Psoas muscle (tissue), 7 donors: ENCODE measurements at regions not wholly inside any gene's neighbourhood (a gene's known extent, or its start where the extent isn't known, plus 50 kb on each side); places are given as distances from the start of the nearest gene placed in this dataset.

ENCODE experiments used
- ATAC-seq, 4 donors: fragments of 200-7000 bp; cut with Tn5 transposase; one replicate each; pipeline ENCODE4 v1.9.1; 2020; ENCODE audit warnings: moderate library complexity in 3 of 4, mild to moderate bottlenecking in 2 of 4
- DNase-seq, 2 donors: peaks; one replicate each; pipeline ENCODE4 v3.0.0-alpha.2; 2020
- H3K27ac ChIP-seq: fragments of 200-600 bp; one replicate; pipeline ENCODE4 v1.8.0; 2022
- H3K27me3 ChIP-seq, 3 donors: fragments of 200-600 bp in 1 of 3; one replicate each; pipeline versions ENCODE4 v1.6.1 to v1.8.0; 2013 to 2022; ENCODE audit warnings: low read length in 2 of 3, mild to moderate bottlenecking in 2 of 3, moderate library complexity in 1 of 3; ENCODE audit not compliant: insufficient read depth in 3 of 3
- H3K36me3 ChIP-seq, 2 donors: fragments of 200-600 bp in 1 of 2; one replicate each; pipeline versions ENCODE4 v1.6.1 to v1.8.0; 2013 to 2022; ENCODE audit warnings: low read depth in 1 of 2, mild to moderate bottlenecking in 1 of 2, moderate library complexity in 1 of 2; ENCODE audit not compliant: insufficient read depth in 1 of 2
- H3K4me1 ChIP-seq: fragments of 200-600 bp; one replicate; pipeline ENCODE4 v1.8.0; 2022
- H3K4me3 ChIP-seq: fragments of 200-600 bp; one replicate; pipeline ENCODE4 v1.8.0; 2022; ENCODE audit warnings: mild to moderate bottlenecking
- H3K9me3 ChIP-seq: fragments of 200-600 bp; one replicate; pipeline ENCODE4 v1.8.0; 2022
- WGBS, 3 donors: extraction: QIAGEN DNeasy Blood & Tissue Kit; methylation state at CpG; one replicate each; pipeline versions ENCODE4 v1.1.6 to v1.1.7; 2013; 5-methylcytosine and 5-hydroxymethylcytosine counted together
- intact Hi-C, 2 donors: fragments of 100-400 bp; cut with DNase I; formaldehyde crosslinking; loops; one replicate each; pipeline versions ENCODE4 v1.11.0 to v1.14.2; 2022
- TF ChIP-seq, protein P1 (sequence below): fragments of 200-600 bp; IDR thresholded peaks from one replicate; pipeline ENCODE4 v1.8.0; 2022; ENCODE audit warnings: antibody characterized with exemption
- donor health status: healthy with polysubstance abuse.
- donor health status: DM: no; HTN: no; CAD: no; lungs with moderate emphysema.
- donor health status: Bipolar disorder and iron deficiency.
- donor health status: healthy.
- donor health status: DM: yes; HTN: yes; CAD: no.
- donor health status: DM: no; HTN: no; CAD: no.
- donor health status: DM: yes; HTN: yes; CAD: no.

DNA sequence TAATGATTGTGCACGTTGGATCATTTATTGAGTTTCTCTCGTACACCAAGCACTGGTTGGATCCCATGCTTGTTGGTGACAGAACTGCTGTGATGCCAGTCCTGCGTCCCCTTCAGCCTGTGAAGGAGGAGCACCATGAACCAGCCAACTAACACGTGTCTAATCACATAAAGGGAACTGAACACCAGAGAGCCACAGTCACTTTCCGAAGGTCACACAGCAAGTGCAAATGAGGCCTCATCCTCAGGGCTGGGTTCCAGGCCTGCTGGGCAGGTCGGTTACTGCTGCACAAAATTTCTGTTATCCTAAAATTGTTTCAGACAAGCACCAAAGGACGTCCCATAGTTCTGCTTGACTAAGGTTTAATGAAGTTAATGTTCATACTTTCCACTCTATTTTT lies 332.0 kb upstream of the ZNF32 start:
- ATAC-seq, result no peak
- 68 to 72% (median 72%) methylated on average over 7 of the region's 7 CpGs for WGBS, 3 donors
- TF ChIP-seq, protein P1, sequence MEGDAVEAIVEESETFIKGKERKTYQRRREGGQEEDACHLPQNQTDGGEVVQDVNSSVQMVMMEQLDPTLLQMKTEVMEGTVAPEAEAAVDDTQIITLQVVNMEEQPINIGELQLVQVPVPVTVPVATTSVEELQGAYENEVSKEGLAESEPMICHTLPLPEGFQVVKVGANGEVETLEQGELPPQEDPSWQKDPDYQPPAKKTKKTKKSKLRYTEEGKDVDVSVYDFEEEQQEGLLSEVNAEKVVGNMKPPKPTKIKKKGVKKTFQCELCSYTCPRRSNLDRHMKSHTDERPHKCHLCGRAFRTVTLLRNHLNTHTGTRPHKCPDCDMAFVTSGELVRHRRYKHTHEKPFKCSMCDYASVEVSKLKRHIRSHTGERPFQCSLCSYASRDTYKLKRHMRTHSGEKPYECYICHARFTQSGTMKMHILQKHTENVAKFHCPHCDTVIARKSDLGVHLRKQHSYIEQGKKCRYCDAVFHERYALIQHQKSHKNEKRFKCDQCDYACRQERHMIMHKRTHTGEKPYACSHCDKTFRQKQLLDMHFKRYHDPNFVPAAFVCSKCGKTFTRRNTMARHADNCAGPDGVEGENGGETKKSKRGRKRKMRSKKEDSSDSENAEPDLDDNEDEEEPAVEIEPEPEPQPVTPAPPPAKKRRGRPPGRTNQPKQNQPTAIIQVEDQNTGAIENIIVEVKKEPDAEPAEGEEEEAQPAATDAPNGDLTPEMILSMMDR, result no peak
- Histone ChIP-seq H3K4me1 (no peaks in the 10 kb centered on the region), H3K9me3 (no peaks in the 10 kb centered on the region), H3K36me3 (no peaks in the 10 kb centered on the region), H3K4me3 (no peak overlapping the region), H3K27me3 (no peaks in the 10 kb centered on the region), H3K27ac (no peak overlapping the region)
- DNase-seq, result no peak
- intact Hi-C loops, result no loop called here

DNA sequence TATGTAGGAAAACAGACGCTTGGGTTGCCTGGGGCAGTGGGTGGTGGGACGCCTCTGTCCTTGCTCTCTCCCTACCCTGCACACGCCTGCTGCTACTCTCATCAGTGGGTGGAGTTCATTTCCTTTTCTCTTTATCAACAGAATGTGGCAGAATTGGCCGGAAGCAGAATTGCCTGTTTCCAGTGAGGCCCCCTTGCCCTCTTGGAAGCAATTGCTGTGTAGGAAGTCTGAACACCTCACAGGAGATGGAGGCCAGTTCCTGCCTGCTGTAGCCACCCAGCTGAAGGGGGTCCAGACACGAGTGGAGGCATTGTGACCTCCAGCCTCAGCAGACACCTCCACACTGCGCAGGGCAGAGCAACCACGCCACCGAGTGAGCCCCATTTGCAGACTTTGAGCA lies 331.6 kb upstream of the ZNF32 start:
- H3K36me3 ChIP-seq, result no peaks in the 10 kb centered on the region
- no peaks in the 10 kb centered on the region for H3K27me3 ChIP-seq
- TF ChIP-seq, protein P1, result no peak
- intact Hi-C loops, result no loop called here
- no peaks in the 10 kb centered on the region for H3K4me1 ChIP-seq
- ATAC-seq (no peak), DNase-seq (no peak)
- H3K9me3 ChIP-seq, result no peaks in the 10 kb centered on the region
- H3K27ac ChIP-seq, result no peak overlapping the region
- 62 to 80% (median 76%) methylated on average over 8 of the region's 8 CpGs for WGBS, 3 donors
- H3K4me3 ChIP-seq, result no peak overlapping the region

DNA sequence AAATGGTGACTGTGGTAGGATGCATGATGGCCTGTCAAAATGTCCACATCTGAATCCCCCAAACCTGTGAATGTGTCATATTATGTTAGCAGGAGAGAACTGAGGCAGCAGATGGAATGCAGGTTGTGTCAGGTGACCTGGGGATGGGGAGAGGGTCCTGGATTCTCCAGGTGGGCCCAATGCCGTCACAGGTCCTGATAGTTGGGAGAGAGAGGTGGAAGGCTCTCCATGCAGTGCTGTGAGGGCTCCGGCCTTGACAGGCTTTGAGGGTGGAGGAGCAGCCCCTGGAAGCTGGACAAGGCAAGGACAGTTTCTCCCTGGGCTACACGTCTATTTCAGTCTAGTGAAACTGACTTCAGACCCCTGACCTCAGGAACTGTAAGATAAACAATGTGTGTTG lies 330.9 kb upstream of the ZNF32 start:
- no peak for ATAC-seq
- intact Hi-C loops, result no loop called here
- TF ChIP-seq, protein P1, result no peak
- H3K27ac ChIP-seq, result no peak overlapping the region
- 74 to 83% (median 77%) methylated on average over 3 of the region's 3 CpGs for WGBS, 3 donors
- H3K27me3 ChIP-seq, result no peaks in the 10 kb centered on the region
- H3K9me3 ChIP-seq, result no peaks in the 10 kb centered on the region
- H3K4me3 ChIP-seq, result no peak overlapping the region
- no peaks in the 10 kb centered on the region for H3K36me3 ChIP-seq
- no peak for DNase-seq
- no peaks in the 10 kb centered on the region for H3K4me1 ChIP-seq

DNA sequence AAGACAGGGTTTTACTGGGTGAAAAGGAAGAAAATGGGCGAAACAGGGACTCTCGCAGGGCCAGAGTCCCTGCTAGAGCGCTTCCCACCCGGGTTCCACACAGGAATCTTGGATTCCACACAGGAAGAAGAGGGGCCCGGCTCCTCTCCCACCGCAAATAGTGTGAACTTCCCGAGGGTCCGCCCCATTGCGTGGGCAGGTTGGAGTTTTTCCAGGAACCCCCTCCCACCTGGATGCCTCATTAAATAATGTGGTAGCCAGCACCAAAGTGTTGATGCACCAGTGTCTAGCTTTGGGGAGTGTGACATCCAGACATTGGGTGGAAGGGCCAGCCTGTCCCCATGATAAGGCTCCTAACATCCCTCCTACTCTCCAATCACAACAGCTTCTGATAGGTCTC lies 330.3 kb upstream of the ZNF32 start:
- H3K27ac ChIP-seq, result no peak overlapping the region
- no peaks in the 10 kb centered on the region for H3K36me3 ChIP-seq
- H3K27me3 ChIP-seq, result no peaks in the 10 kb centered on the region
- TF ChIP-seq, protein P1, result no peak
- no peak for ATAC-seq
- no peak for DNase-seq
- H3K4me3 ChIP-seq, result no peak overlapping the region
- WGBS, 3 donors, result 81 to 86% (median 83%) methylated on average over 9 of the region's 9 CpGs
- no peaks in the 10 kb centered on the region for H3K9me3 ChIP-seq
- H3K4me1 ChIP-seq, result no peaks in the 10 kb centered on the region
- intact Hi-C loops, result no loop called here

DNA sequence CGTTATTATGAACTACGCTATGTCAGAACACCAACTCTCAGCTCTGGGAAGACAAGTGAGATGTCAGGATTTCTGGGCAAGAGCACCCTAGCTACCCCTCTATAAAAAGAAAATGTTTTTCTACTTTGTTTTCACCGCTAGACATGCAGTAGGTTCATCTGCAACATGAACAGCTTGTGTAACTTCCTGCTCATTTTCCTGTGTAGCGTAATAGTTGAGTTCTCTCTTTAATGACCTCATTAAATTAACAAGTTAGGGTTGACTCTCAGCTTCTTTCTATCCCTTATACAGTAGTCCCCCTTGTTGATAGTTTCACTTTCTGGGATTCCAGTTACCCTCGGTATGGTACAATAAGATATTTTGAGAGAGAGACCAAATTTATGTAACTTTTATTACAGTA lies 329.4 kb upstream of the ZNF32 start:
- H3K27ac ChIP-seq, result no peak overlapping the region

More for the DNA sequence above, 329.4 kb upstream of the ZNF32 start:
- no peaks in the 10 kb centered on the region for H3K4me1 ChIP-seq
- TF ChIP-seq, protein P1, result no peak
- ATAC-seq, result no peak
- H3K9me3 ChIP-seq, result no peaks in the 10 kb centered on the region
- H3K4me3 ChIP-seq, result no peak overlapping the region
- H3K36me3 ChIP-seq, result no peaks in the 10 kb centered on the region
- intact Hi-C loops, result no loop called here
- no peaks in the 10 kb centered on the region for H3K27me3 ChIP-seq
- WGBS, 3 donors, result 75 to 80% (median 79%) methylated on average over 5 of the region's 5 CpGs
- no peak for DNase-seq
